Endometrial microvascular endothelial cells (primary cell): ENCODE measurements at regions not wholly inside any gene's neighbourhood (a gene's known extent, or its start where the extent isn't known, plus 50 kb on each side); places are given as distances from the start of the nearest gene placed in this dataset.

ENCODE experiments used
- in situ Hi-C: cut with HindIII; loops from 2 replicates; pipeline ENCODE4 v1.10.0; 2017; ENCODE audit warnings: low sequenced_read_pairs, low pct_unique_long_range_greater_than_20kb; ENCODE audit errors: inconsistent ontology term

GRCh38 chr9:79801459-79801858 is 229.7 kb downstream of the TLE4 start:
- in situ Hi-C loops: no loop called here

DNA sequence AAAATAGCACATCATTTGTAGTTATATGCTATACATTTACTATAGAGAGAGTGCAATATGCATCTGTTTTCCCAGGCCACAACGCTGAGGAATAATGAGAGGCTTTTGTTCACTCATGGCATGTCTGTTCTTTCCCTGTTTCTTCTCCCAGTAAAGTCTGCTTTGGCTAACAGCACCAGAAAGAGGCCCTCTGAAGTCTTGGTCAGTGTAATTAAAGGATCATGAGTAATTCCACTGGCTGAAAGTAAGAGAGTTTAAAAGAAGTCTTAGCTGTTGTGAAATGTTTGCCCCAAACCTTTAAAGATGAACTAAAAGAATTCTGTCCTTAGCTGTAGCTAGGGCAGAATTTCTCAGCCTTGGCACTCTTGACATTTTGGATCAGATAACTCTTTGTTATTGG is 228.8 kb downstream of the TLE4 start:
- in situ Hi-C loops: no loop called here

- in situ Hi-C loops: no loop called here
These were observed 228.0 kb downstream of the TLE4 start for GRCh38 chr9:79799691-79800335.

GRCh38 chr9:79798450-79798849 is 226.7 kb downstream of the TLE4 start:
- in situ Hi-C loops: no loop called here

- in situ Hi-C loops: no loop called here
These were observed 224.6 kb downstream of the TLE4 start for GRCh38 chr9:79796411-79796810.

DNA sequence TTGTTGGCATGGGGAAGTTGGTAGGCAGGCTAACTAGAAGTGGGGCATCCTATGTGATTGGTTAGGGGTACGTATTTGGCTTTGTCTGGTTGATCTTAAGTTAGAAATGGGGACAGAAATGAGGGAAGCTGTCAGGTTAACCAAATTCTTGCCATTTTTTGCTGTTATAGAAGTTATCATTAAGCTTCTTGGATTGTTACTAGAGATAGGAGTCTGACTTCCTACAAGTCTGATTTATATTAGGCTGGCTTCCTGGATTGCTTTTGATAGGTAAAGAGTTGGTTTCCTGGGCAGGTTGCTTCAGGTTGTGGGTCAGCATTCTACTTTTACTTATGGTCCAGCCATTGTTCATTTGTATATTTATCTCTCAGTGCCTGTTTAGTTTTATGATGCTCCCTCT is 216.9 kb downstream of the TLE4 start:
- in situ Hi-C loops: no loop called here

DNA sequence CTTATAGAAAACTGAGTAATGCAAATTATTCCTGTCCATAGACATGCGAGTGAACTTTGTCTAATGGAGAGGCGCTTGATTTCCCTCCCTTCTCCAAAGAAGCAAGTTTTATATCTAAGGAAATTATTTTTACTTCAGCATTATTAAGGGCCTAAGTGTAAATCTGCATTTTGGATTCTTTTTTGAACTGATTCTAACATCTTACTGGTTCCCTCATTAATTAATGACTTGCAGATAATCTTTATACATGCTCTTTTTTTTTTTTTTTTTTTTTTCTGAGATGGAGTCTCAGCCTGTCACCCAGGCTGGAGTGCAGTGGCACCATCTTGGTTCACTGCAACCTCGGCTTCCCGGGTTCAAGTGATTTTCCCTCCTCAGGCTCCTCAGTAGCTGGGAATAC is 209.5 kb downstream of the TLE4 start:
- in situ Hi-C loops: no loop called here

GRCh38 chr9:79780559-79780958 is 208.8 kb downstream of the TLE4 start:
- in situ Hi-C loops: no loop called here

- in situ Hi-C loops: no loop called here
These were observed 208.1 kb downstream of the TLE4 start for GRCh38 chr9:79779901-79780300.

DNA sequence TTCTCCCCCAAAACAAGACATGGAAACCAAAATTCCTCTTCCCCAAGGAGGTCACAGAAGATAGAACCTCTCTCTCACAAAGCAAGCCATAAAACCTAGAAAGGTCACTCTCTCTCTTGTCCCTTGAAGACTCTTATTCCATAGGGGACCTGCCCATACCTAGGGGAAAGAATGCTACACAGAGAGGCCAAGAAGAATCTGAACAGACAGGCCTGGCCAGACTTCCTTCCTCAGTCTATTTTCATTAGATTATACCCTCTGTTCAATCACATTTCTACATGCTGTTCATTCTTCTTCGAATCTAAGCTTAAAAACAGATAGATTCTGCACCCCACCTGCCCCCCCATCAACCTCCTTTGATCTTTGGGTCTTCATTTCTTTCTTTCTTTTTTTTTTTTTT is 206.8 kb downstream of the TLE4 start:
- in situ Hi-C loops: no loop called here

GRCh38 chr9:79776581-79776980 is 204.8 kb downstream of the TLE4 start:
- in situ Hi-C loops: no loop called here
